GM10266 (cell line): ENCODE measurements at regions not wholly inside any gene's neighbourhood (a gene's known extent, or its start where the extent isn't known, plus 50 kb on each side); places are given as distances from the start of the nearest gene placed in this dataset.

Experiments
- DNase-seq: peaks from one replicate; pipeline ENCODE4 v3.0.0; 2012; ENCODE audit errors: extremely low spot score
- TF ChIP-seq, protein P1 (sequence below): IDR thresholded peaks from 2 replicates; pipeline ENCODE4 v1.5.1; 2012; ENCODE audit warnings: mild to moderate bottlenecking, low read depth; ENCODE audit not compliant: control insufficient read depth, insufficient read depth; ENCODE audit errors: missing control alignments

DNA sequence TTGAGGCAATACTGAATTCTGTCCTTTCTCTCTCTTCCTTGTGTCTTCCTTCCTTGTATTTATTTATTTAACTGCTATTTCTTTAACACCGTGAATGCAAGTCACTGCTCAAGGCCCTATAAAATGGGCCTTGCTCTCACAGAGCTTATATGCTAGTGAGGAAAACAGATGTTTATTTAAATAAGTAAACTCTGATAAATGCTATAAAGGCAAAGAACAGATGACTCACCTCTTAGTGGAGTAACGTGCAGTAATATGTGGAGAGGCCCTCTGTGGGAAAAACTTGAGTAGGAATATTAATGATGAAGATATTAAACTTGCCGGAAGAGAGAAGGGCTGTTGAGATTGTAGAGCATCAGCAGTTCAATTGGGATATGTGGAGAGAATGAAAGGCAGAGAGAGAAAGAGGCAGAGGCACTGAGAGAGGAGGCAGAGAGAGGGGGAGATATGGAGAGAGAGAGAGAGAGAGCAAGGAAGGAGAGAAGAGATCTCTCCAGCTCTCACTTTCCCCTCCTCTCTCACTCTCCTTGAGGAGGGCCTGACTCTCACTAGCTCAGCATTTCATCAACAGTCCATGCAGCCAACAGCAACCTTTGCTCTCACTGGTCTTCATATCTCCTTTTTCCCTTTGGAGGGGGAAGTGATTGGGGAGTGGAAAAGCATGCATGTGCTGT is 322.2 kb downstream of the LMX1A start:
- TF ChIP-seq, protein P1, sequence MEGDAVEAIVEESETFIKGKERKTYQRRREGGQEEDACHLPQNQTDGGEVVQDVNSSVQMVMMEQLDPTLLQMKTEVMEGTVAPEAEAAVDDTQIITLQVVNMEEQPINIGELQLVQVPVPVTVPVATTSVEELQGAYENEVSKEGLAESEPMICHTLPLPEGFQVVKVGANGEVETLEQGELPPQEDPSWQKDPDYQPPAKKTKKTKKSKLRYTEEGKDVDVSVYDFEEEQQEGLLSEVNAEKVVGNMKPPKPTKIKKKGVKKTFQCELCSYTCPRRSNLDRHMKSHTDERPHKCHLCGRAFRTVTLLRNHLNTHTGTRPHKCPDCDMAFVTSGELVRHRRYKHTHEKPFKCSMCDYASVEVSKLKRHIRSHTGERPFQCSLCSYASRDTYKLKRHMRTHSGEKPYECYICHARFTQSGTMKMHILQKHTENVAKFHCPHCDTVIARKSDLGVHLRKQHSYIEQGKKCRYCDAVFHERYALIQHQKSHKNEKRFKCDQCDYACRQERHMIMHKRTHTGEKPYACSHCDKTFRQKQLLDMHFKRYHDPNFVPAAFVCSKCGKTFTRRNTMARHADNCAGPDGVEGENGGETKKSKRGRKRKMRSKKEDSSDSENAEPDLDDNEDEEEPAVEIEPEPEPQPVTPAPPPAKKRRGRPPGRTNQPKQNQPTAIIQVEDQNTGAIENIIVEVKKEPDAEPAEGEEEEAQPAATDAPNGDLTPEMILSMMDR = no peak
- no peak for DNase-seq

DNA sequence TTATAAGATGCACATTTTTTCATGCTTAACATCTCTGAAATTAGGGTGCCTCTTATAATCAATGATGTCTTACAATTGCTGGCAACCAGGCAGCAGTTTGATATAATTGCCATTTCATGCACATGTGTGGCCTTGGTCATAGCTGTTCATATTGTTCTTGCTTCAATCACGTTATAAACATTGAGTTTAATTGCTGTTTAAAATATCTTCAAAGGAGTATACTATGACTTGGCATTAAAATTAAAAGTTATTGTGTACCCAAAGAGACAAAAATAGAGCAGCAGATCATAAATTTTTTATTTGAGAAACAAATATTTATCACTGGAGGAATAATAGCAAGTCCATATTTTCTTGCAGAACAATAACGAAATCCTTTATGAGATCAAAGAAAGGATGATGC is 325.5 kb downstream of the LMX1A start:
- no peak for DNase-seq

DNA sequence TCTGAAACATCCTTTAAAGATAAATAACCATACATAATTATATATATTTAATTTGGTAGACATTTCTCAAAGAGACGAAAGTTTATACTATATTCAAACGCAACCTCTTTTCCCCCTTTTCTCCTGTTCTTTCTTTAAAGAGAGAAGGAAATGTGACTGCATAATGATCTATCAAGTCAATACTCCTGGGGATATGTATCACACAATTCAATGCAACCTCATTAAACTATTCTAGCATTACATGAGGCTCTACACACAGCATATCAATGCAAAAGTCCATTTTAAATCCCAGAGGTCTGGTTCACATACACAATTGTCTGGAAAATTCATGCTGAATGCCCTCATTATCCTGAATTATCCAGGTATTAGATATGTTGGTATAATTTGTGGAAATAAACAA is 330.7 kb downstream of the LMX1A start:
- DNase-seq = no peak
- TF ChIP-seq, protein P1 = no peak

More for the DNA sequence above, 325.5 kb downstream of the LMX1A start:
- TF ChIP-seq, protein P1 = no peak

DNA sequence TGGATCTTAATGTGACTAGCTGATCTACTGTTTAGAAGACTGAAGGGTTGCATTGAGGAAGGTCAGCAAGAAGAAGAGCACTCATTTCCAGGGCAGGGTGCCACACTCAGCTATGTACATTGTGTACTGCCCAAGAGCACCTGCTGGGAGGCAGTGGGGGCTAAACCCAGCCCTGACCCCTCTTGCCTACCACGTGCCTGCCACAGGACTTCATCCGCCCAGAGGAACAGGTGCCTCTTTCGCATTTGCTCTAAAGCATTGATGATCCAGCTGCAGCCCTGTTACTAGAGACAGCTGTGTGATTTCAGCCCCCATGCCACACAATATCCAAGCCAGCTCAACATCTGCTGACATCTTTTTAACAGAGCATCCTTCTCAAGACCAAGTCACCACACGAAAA is 341.8 kb downstream of the LMX1A start:
- TF ChIP-seq, protein P1 = no peak
- DNase-seq = no peak

DNA sequence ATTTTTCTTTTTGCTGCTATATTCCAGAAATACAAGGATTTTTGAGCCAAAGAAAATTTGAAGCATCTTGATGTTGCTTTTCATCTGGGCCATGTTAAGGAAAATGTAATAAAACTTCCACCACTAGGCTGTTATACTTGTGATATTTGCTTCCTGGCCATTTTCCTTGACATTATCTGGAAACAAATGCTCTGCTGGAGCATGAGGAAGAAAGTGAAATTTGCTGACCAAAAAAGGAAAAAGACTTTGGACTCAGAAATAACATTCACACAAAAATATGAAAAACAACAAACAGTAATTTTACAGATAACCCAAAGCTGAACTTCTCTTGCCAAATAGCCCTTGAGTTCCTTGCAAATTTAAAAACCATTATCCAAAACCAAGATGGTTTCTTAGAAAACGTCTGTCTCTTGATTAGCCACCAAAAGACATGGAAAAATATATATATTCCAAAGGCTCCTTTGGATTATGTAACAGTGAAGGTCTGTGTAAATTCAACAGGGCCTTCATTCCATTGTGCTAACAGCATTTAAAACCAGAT is 344.5 kb downstream of the LMX1A start:
- DNase-seq = no peak
- TF ChIP-seq, protein P1 = no peak

DNA sequence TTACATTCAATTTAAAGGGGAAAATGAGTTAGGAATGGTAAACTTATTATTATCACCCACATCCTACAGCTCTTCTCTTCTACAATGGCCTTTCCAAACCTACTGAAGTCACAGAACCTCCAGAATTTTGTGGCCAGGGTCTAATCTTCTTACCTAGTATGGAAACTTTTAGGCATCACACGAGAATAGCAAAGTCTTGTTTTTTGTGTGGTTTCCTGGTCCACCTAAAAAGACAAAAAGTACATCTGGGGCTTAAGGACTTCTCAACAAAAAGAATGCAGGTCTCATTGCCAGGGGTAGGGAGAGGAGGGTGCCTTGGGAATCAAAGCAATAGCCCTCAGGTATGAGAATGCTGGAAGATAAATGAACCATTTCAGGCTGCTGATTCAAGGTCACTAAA is 345.3 kb downstream of the LMX1A start:
- TF ChIP-seq, protein P1 = no peak
- no peak for DNase-seq

DNA sequence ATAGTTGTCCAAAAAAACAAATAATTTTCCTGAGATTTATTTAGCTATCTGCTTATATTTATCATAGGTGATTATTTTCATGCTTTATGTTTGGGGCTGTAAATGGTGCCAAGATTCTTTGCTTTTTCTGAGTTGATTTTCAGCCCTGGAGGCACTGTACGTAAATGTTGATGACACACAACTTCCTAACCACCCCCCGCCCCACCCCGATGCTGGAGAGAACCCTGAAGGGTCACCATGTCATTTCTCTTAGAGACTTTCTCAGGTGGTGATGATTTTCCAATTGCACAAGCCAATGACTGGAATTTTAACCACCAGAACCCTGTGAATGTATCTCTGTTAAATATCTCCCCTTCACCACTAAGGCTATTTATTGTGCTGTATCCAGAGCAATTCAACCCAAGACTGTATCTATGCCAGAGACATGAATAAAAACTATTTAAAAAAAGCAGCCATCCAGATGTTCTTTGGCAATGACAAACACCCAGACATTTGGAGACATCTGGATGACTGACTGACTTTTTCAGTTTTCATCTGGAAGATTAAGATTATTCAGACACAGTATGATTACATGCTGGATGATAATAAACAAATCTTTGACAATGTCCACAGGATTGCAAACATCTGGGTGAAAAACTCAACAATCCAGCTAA is 346.0 kb downstream of the LMX1A start:
- DNase-seq = no peak
- TF ChIP-seq, protein P1 = no peak
